GM12878 (cell line): ENCODE measurements at regions not wholly inside any gene's neighbourhood (a gene's known extent, or its start where the extent isn't known, plus 50 kb on each side); places are given as distances from the start of the nearest gene placed in this dataset.

ENCODE experiments used
- ATAC-seq: fragments of 200-7000 bp; cut with Tn5 transposase; 3 replicates; pipeline ENCODE4 v1.9.1; 2020; ENCODE audit warnings: mild to moderate bottlenecking, moderate library complexity
- BruUV-seq: library from RNA; stranded (reverse); fragments of 400-500 nt; replicated peaks from 2 replicates; lab custom pipeline; 2021; lab: Mats Ljungman, UMichigan
- CTCF ChIA-PET: fragments of 300-600 bp; sonication (Branson Sonifier 250); formaldehyde crosslinking; extraction: SDS; loops from one replicate; lab custom pipeline; 2021; ENCODE audit warnings: inconsistent platforms; lab: Yijun Ruan, JAX
- POLR2A ChIA-PET: fragments of 350-600 bp; formaldehyde crosslinking; extraction: SDS; loops from one replicate; lab custom pipeline; 2021; ENCODE audit warnings: inconsistent platforms; lab: Charles Lee
- RAD21 ChIA-PET: fragments of 300-600 bp; sonication (Branson Sonifier 250); formaldehyde crosslinking; loops from one replicate; lab custom pipeline; 2023; ENCODE audit warnings: antibody characterized with exemption; ENCODE audit not compliant: unreplicated experiment; lab: Charles Lee
- SMC1A ChIA-PET: fragments of 300-600 bp; sonication (Branson Sonifier 250); formaldehyde crosslinking; loops from one replicate; lab custom pipeline; 2023; ENCODE audit not compliant: unreplicated experiment, uncharacterized antibody; lab: Charles Lee
- DNase-seq: peaks from one replicate; pipeline ENCODE4 v3.0.0-alpha.2; 2011; ENCODE audit warnings: low read depth, low spot score
- FAIRE-seq: peaks from 3 replicates; lab custom pipeline; 2011; peaks lifted over from hg19 to GRCh38; lab: Jason Lieb, UNC
- H2AFZ ChIP-seq: 2 replicates; pipeline ENCODE4 v1.6.0; 2011; ENCODE audit warnings: low read depth, low read length, control low read depth; ENCODE audit not compliant: control insufficient read depth
- H3K27ac ChIP-seq: 2 replicates; pipeline ENCODE4 v1.5.1; 2011; ENCODE audit warnings: control low read depth; ENCODE audit not compliant: control insufficient read depth, insufficient read depth
- H3K27me3 ChIP-seq, 2 experiments: replicated peaks in 1 of 2; 2 replicates each; pipeline versions ENCODE4 v1.6.0 to v1.6.1; 2011; ENCODE audit warnings: low read length in 1 of 2; ENCODE audit not compliant: control insufficient read depth in 2 of 2, insufficient read depth in 2 of 2
- H3K36me3 ChIP-seq, 2 experiments: 2 replicates each; pipeline ENCODE4 v1.5.1; 2011; ENCODE audit warnings: low read length in 1 of 2; ENCODE audit not compliant: control insufficient read depth in 2 of 2, insufficient read depth in 2 of 2
- H3K4me1 ChIP-seq: 2 replicates; pipeline ENCODE4 v1.6.1; 2011; ENCODE audit warnings: mild to moderate bottlenecking, low read length, moderate library complexity, mixed read lengths; ENCODE audit not compliant: control insufficient read depth, insufficient read depth
- H3K4me2 ChIP-seq: 2 replicates; pipeline ENCODE4 v1.6.0; 2011; ENCODE audit warnings: control low read depth; ENCODE audit not compliant: control insufficient read depth, insufficient read depth
- H3K4me3 ChIP-seq: fragments of 200-600 bp; sonication (generic); 2 replicates; pipeline ENCODE4 v1.5.1; 2016
- H3K79me2 ChIP-seq: 2 replicates; pipeline ENCODE4 v1.6.0; 2011; ENCODE audit warnings: low read length; ENCODE audit not compliant: control insufficient read depth, insufficient read depth
- H3K9ac ChIP-seq: 2 replicates; pipeline ENCODE4 v1.8.0; 2011; ENCODE audit warnings: low read length, control low read depth, mixed read lengths; ENCODE audit not compliant: control insufficient read depth, insufficient read depth
- H3K9me3 ChIP-seq: replicated peaks from 3 replicates; pipeline ENCODE4 v1.5.1; 2011; ENCODE audit warnings: mild to moderate bottlenecking, low read length; ENCODE audit not compliant: control insufficient read depth, insufficient read depth
- H4K20me1 ChIP-seq: 2 replicates; pipeline ENCODE4 v1.6.0; 2011; ENCODE audit not compliant: control insufficient read depth, insufficient read depth
- BMI1 ChIP-seq: fragments of 450-650 bp; IDR thresholded peaks from 2 replicates; pipeline ENCODE4 v1.6.1; 2016; ENCODE audit warnings: mild to moderate bottlenecking, moderate library complexity, borderline replicate concordance
- EP300 ChIP-seq, 2 experiments: fragments of 150-350 bp in 1 of 2; IDR thresholded peaks; 2 replicates each; pipeline ENCODE4 v1.6.1; 2011 to 2012; ENCODE audit warnings: low read depth in 2 of 2, low read length in 2 of 2, borderline replicate concordance in 1 of 2, improper control_type of control experiment in 1 of 2, inconsistent platforms in 1 of 2; ENCODE audit not compliant: control insufficient read depth in 1 of 2
- HSF1 ChIP-seq: fragments of 150-350 bp; IDR thresholded peaks from 2 replicates; pipeline ENCODE4 v1.6.1; 2014; ENCODE audit warnings: mild to moderate bottlenecking, low read depth, low read length
- NFXL1 ChIP-seq: fragments of 450-650 bp; IDR thresholded peaks from 2 replicates; pipeline ENCODE4 v1.6.1; 2017; ENCODE audit warnings: antibody characterized with exemption, mild to moderate bottlenecking, borderline replicate concordance
- RFX5 ChIP-seq: IDR thresholded peaks from 2 replicates; pipeline ENCODE4 v1.6.1; 2011; ENCODE audit warnings: low read depth, low read length, improper control_type of control experiment
- RUNX3 ChIP-seq: IDR thresholded peaks from 2 replicates; pipeline ENCODE4 v1.6.1; 2012; ENCODE audit warnings: low read length, inconsistent platforms
- SP1 ChIP-seq: IDR thresholded peaks from one replicate; pipeline ENCODE4 v1.6.1; 2011; ENCODE audit warnings: low read depth, low read length
- WGBS: methylation state at CpG from one replicate; pipeline ENCODE4 v1.1.6; 2016; ENCODE audit warnings: low lambda C conversion rate; ENCODE audit not compliant: insufficient replicate concordance, insufficient coverage; ENCODE audit errors: missing lambda C conversion rate; 5-methylcytosine and 5-hydroxymethylcytosine counted together
- in situ Hi-C: fragments of 300-500 bp; cut with MboI; formaldehyde crosslinking; loops from 9 replicates; pipeline ENCODE4 v1.14.3; 2018; ENCODE audit warnings: mixed read lengths
- intact Hi-C: fragments of 100-400 bp; cut with micrococcal nuclease; formaldehyde crosslinking; loops from one replicate; pipeline ENCODE4 v1.14.2; 2022; ENCODE audit not compliant: unreplicated experiment
- TF ChIP-seq, protein P1 (sequence below): fragments of 450-650 bp; IDR thresholded peaks from 2 replicates; pipeline ENCODE4 v1.6.1; 2017; ENCODE audit warnings: mild to moderate bottlenecking, low read depth, inconsistent platforms; ENCODE audit not compliant: poor library complexity, severe bottlenecking

DNA sequence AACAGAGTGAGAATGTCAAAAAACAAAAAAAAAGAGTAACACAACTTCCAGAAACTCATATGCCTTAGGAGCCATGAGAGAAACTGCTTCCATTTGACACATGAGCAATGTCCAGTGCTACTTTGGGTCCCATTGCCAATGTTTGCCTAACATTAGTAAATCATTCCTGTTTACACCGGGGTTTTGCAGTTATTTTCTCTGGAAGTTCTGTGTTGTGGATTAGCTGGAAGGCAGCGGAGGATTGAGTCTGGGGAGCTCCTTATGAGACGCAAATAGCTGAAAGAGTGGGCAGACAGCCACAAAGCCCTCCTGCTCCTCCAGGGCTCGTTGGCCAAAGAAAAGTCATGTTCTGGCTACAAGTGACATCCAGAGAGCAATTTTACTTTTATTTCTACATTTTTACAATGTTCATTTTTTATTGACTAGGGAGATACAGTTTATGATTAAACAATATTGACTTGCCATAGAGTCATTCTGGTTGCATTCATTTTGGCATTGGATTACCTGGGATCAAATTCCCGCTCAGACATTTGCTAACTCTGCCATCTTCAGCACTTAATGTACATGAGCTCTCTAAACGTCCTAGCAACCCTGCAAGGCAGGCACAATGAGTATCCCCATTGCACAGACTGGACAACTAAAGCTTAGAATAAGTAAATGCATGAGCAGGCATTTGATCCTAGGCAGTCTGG, 66.4 kb upstream of the GALNT2 start:
- Histone ChIP-seq H3K4me2 (no peak overlapping the region), H3K27ac (no peak overlapping the region), H3K9ac (no peak overlapping the region), H3K4me1 (peaks cover 4% of the 10 kb centered on the region; the same call in 1 of the 2 replicates), H3K79me2 (no peaks in the 10 kb centered on the region), H3K27me3 (no peaks in the 10 kb centered on the region), H3K36me3 (no peaks in the 10 kb centered on the region)
- CTCF ChIA-PET = interaction anchor here (1.0 kb wide), 1 partner anchor 10 kb away, joined by 3 read pairs; no protein-coding TSS in a partner anchor
- intact Hi-C loops (no loop called here), in situ Hi-C loops (no loop called here)
- RAD21 ChIA-PET = no interaction called here
- no peak for DNase-seq
- no peak for ATAC-seq
- no peak for FAIRE-seq
- POLR2A ChIA-PET = no interaction called here
- TF ChIP-seq EP300 (IDR thresholded peaks at IDR 0.05; ENCODE audit: borderline replicate concordance in 1 of 2, control insufficient read depth in 1 of 2, low read depth in 2 of 2, low read length in 2 of 2) (no peak), BMI1 (no peak), RFX5 (no peak), HSF1 (no peak), SP1 (no peak), NFXL1 (no peak), RUNX3 (no peak)
- TF ChIP-seq, protein P1, sequence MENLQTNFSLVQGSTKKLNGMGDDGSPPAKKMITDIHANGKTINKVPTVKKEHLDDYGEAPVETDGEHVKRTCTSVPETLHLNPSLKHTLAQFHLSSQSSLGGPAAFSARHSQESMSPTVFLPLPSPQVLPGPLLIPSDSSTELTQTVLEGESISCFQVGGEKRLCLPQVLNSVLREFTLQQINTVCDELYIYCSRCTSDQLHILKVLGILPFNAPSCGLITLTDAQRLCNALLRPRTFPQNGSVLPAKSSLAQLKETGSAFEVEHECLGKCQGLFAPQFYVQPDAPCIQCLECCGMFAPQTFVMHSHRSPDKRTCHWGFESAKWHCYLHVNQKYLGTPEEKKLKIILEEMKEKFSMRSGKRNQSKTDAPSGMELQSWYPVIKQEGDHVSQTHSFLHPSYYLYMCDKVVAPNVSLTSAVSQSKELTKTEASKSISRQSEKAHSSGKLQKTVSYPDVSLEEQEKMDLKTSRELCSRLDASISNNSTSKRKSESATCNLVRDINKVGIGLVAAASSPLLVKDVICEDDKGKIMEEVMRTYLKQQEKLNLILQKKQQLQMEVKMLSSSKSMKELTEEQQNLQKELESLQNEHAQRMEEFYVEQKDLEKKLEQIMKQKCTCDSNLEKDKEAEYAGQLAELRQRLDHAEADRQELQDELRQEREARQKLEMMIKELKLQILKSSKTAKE = no peak
- TF ChIP-seq, all 136 proteins: peak for 0
- SMC1A ChIA-PET = interaction anchor here (0.7 to 0.8 kb wide), 2 partner anchors 11 to 103 kb away, joined by 3 read pairs; no protein-coding TSS in a partner anchor
- no peak overlapping the region for H3K4me3 ChIP-seq
- no peaks in the 10 kb centered on the region for H4K20me1 ChIP-seq
- BruUV-seq = no TSS peak
- WGBS = 27% methylated on average over 6 of the region's 6 CpGs
- no peak overlapping the region for H2AFZ ChIP-seq
- H3K9me3 ChIP-seq = no peaks in the 10 kb centered on the region
